HG03378 (cell line): ENCODE measurements at regions not wholly inside any gene's neighbourhood (a gene's known extent, or its start where the extent isn't known, plus 50 kb on each side); places are given as distances from the start of the nearest gene placed in this dataset.

Experiments
- ATAC-seq: cut with Tn5 transposase; IDR thresholded peaks from one replicate; pipeline ENCODE4 v1.9.1; 2021; ENCODE audit warnings: mild to moderate bottlenecking, moderate library complexity; ENCODE audit not compliant: unreplicated experiment

GRCh38 chr3:115450036-115450435 lies 173.3 kb upstream of the GAP43 start:
- no peak for ATAC-seq

GRCh38 chr3:115464036-115464435 lies 159.3 kb upstream of the GAP43 start:
- no peak for ATAC-seq

- peak; percentile 71 for ATAC-seq
These were observed 153.7 kb upstream of the GAP43 start for GRCh38 chr3:115469649-115470048.

- ATAC-seq = no peak
These were observed 153.1 kb upstream of the GAP43 start for GRCh38 chr3:115470254-115470653.

GRCh38 chr3:115475178-115476041 lies 147.9 kb upstream of the GAP43 start:
- ATAC-seq = no peak

- no peak for ATAC-seq
These were observed 146.8 kb upstream of the GAP43 start for GRCh38 chr3:115476472-115476871.

- no peak for ATAC-seq
These were observed 145.0 kb upstream of the GAP43 start for GRCh38 chr3:115478359-115478758.

- ATAC-seq = no peak
These were observed 136.4 kb upstream of the GAP43 start for GRCh38 chr3:115486880-115487279.

GRCh38 chr3:115487968-115488367 lies 135.3 kb upstream of the GAP43 start:
- no peak for ATAC-seq

- ATAC-seq = no peak
These were observed 134.9 kb upstream of the GAP43 start for GRCh38 chr3:115488409-115488808.

- no peak for ATAC-seq
These were observed 128.5 kb upstream of the GAP43 start for GRCh38 chr3:115494826-115495225.

GRCh38 chr3:115498421-115498820 lies 124.9 kb upstream of the GAP43 start:
- no peak for ATAC-seq

GRCh38 chr3:115498898-115499297 lies 124.4 kb upstream of the GAP43 start:
- ATAC-seq = no peak

GRCh38 chr3:115499666-115500065 lies 123.6 kb upstream of the GAP43 start:
- no peak for ATAC-seq

- ATAC-seq = no peak
These were observed 122.5 kb upstream of the GAP43 start for GRCh38 chr3:115500795-115501194.

- no peak for ATAC-seq
These were observed 121.2 kb upstream of the GAP43 start for GRCh38 chr3:115502128-115502527.

GRCh38 chr3:115503394-115503793 lies 119.9 kb upstream of the GAP43 start:
- no peak for ATAC-seq

GRCh38 chr3:115508562-115508961 lies 114.7 kb upstream of the GAP43 start:
- ATAC-seq = no peak

- no peak for ATAC-seq
These were observed 110.5 kb upstream of the GAP43 start for GRCh38 chr3:115512565-115513415.

GRCh38 chr3:115513416-115513800 lies 109.9 kb upstream of the GAP43 start:
- ATAC-seq = no peak

- peak; percentile 41 for ATAC-seq
These were observed 105.8 kb upstream of the GAP43 start for GRCh38 chr3:115517457-115518050.
